Activated CD4-positive, CD25-positive, alpha-beta regulatory T cell treated with anti-CD3 and anti-CD28 coated beads, Interleukin-2, amount 50 U/mL, for 24 hours (primary cell): ENCODE measurements at regions not wholly inside any gene's neighbourhood (a gene's known extent, or its start where the extent isn't known, plus 50 kb on each side); places are given as distances from the start of the nearest gene placed in this dataset.
"Not testable (repeated sequence)": the region's sequence is repeated elsewhere in the genome, so short reads cannot be mapped to it uniquely, and the experiment has no call there.

Experiments
- ATAC-seq, 2 donors: fragments of 150-1000 bp; cut with Tn5 transposase; one replicate each; pipeline ENCODE4 v1.10.0; 2021; ENCODE audit warnings: mild to moderate bottlenecking in 1 of 2, moderate library complexity in 1 of 2

DNA sequence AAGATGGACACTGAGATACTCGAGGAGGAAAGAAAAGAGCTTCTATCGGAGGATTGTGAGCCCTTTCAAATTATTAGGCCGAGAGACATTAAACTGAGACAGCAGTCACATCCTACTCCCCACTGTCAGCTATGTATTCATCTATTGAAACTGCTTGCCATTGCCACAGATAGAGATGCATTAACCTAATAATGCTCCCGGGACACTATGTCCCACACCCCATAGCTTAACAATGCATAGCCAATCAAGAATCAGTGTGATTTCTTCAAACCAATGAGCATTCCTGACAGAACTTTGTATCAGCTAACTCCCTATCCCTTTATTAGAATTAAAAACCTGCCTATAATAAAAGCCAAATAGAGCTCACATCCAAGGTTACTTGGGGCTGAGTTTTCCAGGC, 118.1 kb upstream of the NEIL3 start:
- no peak for ATAC-seq

- no peak for ATAC-seq
Observed at GRCh38 chr4:177191991-177192390, 117.7 kb upstream of the NEIL3 start.

GRCh38 chr4:177193024-177193715, 116.5 kb upstream of the NEIL3 start:
- ATAC-seq = not testable (repeated sequence)

- no peak for ATAC-seq
Observed at GRCh38 chr4:177194906-177195305, 114.8 kb upstream of the NEIL3 start.

DNA sequence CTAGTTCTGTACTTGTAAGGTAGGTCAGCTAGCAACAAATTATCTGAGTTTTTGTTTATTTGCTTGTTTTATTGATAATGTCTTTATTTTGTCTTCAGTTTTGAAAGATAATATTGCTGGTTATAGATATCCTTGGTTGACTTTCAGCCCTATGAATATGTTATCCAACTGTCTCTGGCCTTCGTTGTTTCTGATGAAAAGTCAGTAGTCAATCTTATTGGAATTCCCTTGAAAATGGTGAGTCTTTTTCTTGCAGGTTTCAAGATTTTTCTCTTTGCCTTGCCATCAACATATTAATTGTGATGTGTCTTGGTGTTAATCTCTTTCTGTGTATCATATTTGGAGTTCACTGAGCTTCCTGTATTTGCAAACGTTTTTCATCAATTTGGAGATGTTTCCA, 113.1 kb upstream of the NEIL3 start:
- no peak for ATAC-seq

DNA sequence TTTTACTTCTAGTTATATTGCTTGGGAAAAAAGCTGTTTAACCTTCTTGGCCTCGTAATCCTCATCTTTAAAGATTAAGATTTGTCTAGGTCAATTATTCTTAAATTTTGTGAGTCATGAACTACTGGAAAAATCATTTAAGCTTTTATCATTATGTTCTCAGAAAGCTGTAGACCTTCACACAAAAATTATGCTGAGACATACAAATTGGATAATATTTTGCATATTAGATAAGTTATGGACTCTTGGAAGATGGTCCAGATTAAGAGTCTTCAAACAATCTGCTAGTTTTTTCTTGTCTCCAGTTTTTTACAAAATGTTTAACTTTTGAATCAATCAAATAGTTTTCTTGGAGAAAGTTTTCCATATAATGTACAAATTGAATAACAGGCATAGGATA, 108.1 kb upstream of the NEIL3 start:
- ATAC-seq = no peak

GRCh38 chr4:177204126-177204525, 105.5 kb upstream of the NEIL3 start:
- ATAC-seq = no peak

GRCh38 chr4:177214935-177215334, 94.7 kb upstream of the NEIL3 start:
- ATAC-seq = peak; percentile 21 to 41

- ATAC-seq = no peak
Observed at GRCh38 chr4:177220376-177220775, 89.3 kb upstream of the NEIL3 start.

DNA sequence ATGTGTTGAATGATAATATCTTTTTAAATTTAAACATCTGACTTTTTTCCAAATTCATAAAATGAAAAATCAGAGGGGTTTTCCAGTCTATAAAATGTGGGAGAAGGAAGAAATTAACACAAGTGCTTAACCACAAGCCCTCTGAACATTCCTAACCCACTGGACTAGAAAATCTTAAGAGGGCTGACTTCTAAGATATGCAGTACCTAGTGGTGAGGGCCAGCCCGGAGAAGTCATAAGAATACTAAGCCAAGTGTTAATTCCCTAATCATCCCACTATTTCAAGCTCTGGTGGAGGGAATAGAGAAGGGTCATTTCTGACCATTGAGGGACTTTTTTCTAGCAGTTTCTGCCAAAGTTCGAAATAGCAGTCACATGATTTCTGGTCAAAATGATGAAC, 86.9 kb upstream of the NEIL3 start:
- ATAC-seq = no peak

GRCh38 chr4:177225605-177226004, 84.1 kb upstream of the NEIL3 start:
- no peak for ATAC-seq

GRCh38 chr4:177227636-177228035, 82.0 kb upstream of the NEIL3 start:
- no peak for ATAC-seq

- no peak for ATAC-seq
Observed at GRCh38 chr4:177228599-177228998, 81.1 kb upstream of the NEIL3 start.

GRCh38 chr4:177229331-177229730, 80.3 kb upstream of the NEIL3 start:
- no peak for ATAC-seq

DNA sequence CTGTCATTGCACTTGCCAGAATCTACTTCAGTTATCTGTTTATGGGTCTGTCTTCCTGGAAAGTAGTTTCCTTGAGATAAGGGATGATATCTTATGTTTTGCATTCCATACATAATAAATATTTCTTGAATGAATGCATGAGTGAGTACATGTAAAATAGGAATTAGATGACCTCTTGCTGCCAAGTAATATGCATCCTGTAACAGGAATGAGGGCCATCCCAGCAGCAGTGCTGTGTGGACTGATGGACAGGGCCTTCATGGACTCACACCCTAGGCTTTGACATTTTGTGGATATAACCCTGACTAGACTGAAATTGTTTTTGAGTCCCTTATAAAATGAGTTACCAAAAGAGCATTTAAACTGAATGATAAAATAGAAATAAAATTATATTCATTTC, 77.2 kb upstream of the NEIL3 start:
- ATAC-seq = no peak

DNA sequence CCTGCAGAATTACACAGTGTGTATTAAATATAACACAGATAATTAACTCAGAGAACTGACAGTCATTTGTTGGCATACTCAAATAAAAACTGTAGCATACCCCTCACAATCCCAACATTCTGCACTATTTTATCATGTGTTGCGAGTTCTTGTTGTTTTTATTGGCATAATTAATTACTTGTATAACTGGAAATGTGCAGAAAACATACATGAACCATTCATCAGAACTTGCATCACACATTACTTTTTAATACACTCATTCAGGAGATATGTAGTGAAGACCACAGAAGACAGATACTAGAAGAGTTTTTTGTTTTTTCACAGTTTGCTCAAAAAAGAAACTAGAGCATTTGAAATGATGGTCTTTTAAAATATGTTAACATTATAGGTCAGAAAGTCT, 74.6 kb upstream of the NEIL3 start:
- no peak for ATAC-seq

- ATAC-seq = peak in 1 of 2 donors; percentile 13
Observed at GRCh38 chr4:177236886-177237285, 72.8 kb upstream of the NEIL3 start.

- ATAC-seq = no peak
Observed at GRCh38 chr4:177237291-177237690, 72.4 kb upstream of the NEIL3 start.

DNA sequence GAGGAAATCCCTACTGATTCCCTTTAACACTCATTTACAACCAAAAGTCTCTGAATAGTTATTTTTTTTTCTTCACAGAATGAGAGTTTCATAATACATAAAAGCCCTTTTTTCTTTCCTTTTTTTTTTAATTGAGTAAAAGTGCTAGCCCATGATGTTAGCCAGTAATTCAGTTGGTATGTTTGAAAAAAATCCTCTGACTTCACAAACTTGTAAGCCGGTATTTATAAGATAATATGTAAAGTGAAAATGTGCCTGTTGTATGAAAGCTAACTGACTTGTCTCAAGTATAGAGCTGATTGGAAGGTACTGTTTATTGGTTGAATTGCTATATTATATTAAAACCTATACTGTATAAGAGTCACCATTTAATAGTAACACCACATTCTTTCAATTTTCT, 70.2 kb upstream of the NEIL3 start:
- ATAC-seq = no peak

DNA sequence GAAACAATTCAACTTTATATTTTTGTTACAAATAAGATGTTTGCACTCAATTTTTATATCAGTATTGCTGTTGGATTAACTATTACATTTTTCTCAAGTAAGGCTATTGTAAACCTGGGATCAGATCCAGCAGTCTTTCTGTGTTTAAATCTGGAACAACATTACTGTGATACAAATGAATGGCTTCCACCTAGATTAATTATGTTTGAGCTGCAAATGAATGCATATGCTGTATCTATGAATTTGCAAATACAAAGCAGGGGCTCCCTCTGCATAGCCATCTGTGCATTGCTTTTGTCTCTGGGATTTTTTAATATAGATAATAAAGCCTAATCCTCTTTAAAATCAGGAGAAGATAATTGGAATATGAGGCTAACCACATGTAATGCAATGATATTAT, 69.8 kb upstream of the NEIL3 start:
- ATAC-seq = no peak

- ATAC-seq = peak in 1 of 2 donors; percentile 72
Observed at GRCh38 chr4:177242651-177243286, 66.9 kb upstream of the NEIL3 start.

DNA sequence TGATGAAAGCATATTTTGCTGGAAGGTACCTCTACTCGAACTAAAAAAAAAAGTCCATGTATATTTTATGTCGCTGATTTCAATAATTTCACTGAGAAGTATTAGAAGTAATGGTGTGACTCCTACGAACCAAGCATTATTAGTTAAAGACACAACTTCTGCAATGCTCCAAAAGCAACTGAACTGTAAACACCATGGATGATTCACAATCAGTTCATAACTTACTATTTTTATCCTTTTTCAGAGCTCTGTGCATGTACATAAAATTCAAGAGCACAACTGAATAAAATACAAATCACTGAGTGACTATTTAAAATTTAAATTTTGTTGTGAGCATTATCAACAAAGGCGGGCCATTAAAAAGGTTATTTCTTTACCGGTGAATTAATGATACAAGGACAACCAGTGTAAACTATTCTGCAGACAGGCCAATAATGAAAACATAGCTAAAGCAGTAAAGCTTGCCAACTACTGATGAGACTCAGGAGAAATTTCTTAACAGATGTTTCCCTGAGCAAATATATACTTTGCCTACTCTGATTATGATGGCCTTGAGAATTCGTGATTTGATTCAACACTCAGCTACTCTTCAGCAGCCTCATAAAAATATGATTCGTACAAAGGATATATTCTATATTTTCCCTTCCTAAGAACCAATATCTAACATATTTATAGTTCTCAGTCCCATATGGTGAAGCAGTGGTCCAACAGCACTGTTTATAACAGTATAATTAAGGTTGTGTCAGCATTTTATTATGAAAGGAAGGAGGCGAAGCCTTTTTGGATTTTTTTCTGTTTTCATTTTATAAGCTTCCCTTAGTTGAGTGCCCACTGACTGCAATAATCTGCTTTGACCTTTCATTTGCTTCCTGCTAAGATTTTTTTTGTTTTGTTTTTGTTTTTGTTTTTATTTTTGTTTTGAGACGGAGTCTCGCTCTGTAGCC, 62.8 kb upstream of the NEIL3 start:
- ATAC-seq = no peak

- peak; percentile 77 to 82 for ATAC-seq
Observed at GRCh38 chr4:177250056-177250696, 59.5 kb upstream of the NEIL3 start.
